GM12878 (cell line): ENCODE measurements at regions not wholly inside any gene's neighbourhood (a gene's known extent, or its start where the extent isn't known, plus 50 kb on each side); places are given as distances from the start of the nearest gene placed in this dataset.

Experiments used
- ATAC-seq: fragments of 200-7000 bp; cut with Tn5 transposase; 3 replicates; pipeline ENCODE4 v1.9.1; 2020; ENCODE audit warnings: mild to moderate bottlenecking, moderate library complexity
- BruUV-seq: library from RNA; stranded (reverse); fragments of 400-500 nt; replicated peaks from 2 replicates; lab custom pipeline; 2021; lab: Mats Ljungman, UMichigan
- CTCF ChIA-PET: fragments of 300-600 bp; sonication (Branson Sonifier 250); formaldehyde crosslinking; extraction: SDS; loops from one replicate; lab custom pipeline; 2021; ENCODE audit warnings: inconsistent platforms; lab: Yijun Ruan, JAX
- POLR2A ChIA-PET: fragments of 350-600 bp; formaldehyde crosslinking; extraction: SDS; loops from one replicate; lab custom pipeline; 2021; ENCODE audit warnings: inconsistent platforms; lab: Charles Lee
- RAD21 ChIA-PET: fragments of 300-600 bp; sonication (Branson Sonifier 250); formaldehyde crosslinking; loops from one replicate; lab custom pipeline; 2023; ENCODE audit warnings: antibody characterized with exemption; ENCODE audit not compliant: unreplicated experiment; lab: Charles Lee
- SMC1A ChIA-PET: fragments of 300-600 bp; sonication (Branson Sonifier 250); formaldehyde crosslinking; loops from one replicate; lab custom pipeline; 2023; ENCODE audit not compliant: unreplicated experiment, uncharacterized antibody; lab: Charles Lee
- DNase-seq: peaks from one replicate; pipeline ENCODE4 v3.0.0-alpha.2; 2011; ENCODE audit warnings: low read depth, low spot score
- FAIRE-seq: peaks from 3 replicates; lab custom pipeline; 2011; peaks lifted over from hg19 to GRCh38; lab: Jason Lieb, UNC
- H2AFZ ChIP-seq: 2 replicates; pipeline ENCODE4 v1.6.0; 2011; ENCODE audit warnings: low read depth, low read length, control low read depth; ENCODE audit not compliant: control insufficient read depth
- H3K27ac ChIP-seq: 2 replicates; pipeline ENCODE4 v1.5.1; 2011; ENCODE audit warnings: control low read depth; ENCODE audit not compliant: control insufficient read depth, insufficient read depth
- H3K27me3 ChIP-seq, 2 experiments: replicated peaks in 1 of 2; 2 replicates each; pipeline versions ENCODE4 v1.6.0 to v1.6.1; 2011; ENCODE audit warnings: low read length in 1 of 2; ENCODE audit not compliant: control insufficient read depth in 2 of 2, insufficient read depth in 2 of 2
- H3K36me3 ChIP-seq, 2 experiments: 2 replicates each; pipeline ENCODE4 v1.5.1; 2011; ENCODE audit warnings: low read length in 1 of 2; ENCODE audit not compliant: control insufficient read depth in 2 of 2, insufficient read depth in 2 of 2
- H3K4me1 ChIP-seq: 2 replicates; pipeline ENCODE4 v1.6.1; 2011; ENCODE audit warnings: mild to moderate bottlenecking, low read length, moderate library complexity, mixed read lengths; ENCODE audit not compliant: control insufficient read depth, insufficient read depth
- H3K4me2 ChIP-seq: 2 replicates; pipeline ENCODE4 v1.6.0; 2011; ENCODE audit warnings: control low read depth; ENCODE audit not compliant: control insufficient read depth, insufficient read depth
- H3K4me3 ChIP-seq: fragments of 200-600 bp; sonication (generic); 2 replicates; pipeline ENCODE4 v1.5.1; 2016
- H3K79me2 ChIP-seq: 2 replicates; pipeline ENCODE4 v1.6.0; 2011; ENCODE audit warnings: low read length; ENCODE audit not compliant: control insufficient read depth, insufficient read depth
- H3K9ac ChIP-seq: 2 replicates; pipeline ENCODE4 v1.8.0; 2011; ENCODE audit warnings: low read length, control low read depth, mixed read lengths; ENCODE audit not compliant: control insufficient read depth, insufficient read depth
- H3K9me3 ChIP-seq: replicated peaks from 3 replicates; pipeline ENCODE4 v1.5.1; 2011; ENCODE audit warnings: mild to moderate bottlenecking, low read length; ENCODE audit not compliant: control insufficient read depth, insufficient read depth
- H4K20me1 ChIP-seq: 2 replicates; pipeline ENCODE4 v1.6.0; 2011; ENCODE audit not compliant: control insufficient read depth, insufficient read depth
- HCFC1 ChIP-seq: fragments of 150-350 bp; IDR thresholded peaks from 2 replicates; pipeline ENCODE4 v1.6.1; 2014; ENCODE audit warnings: low read length
- NBN ChIP-seq: fragments of 450-650 bp; IDR thresholded peaks from 2 replicates; pipeline ENCODE4 v1.6.1; 2016
- SPI1 ChIP-seq: IDR thresholded peaks from 2 replicates; pipeline ENCODE4 v1.6.1; 2011; ENCODE audit warnings: low read depth, mild to moderate bottlenecking, low read length, moderate library complexity, borderline replicate concordance; ENCODE audit not compliant: insufficient read depth
- whole genome bisulfite sequencing: methylation state at CpG from one replicate; pipeline ENCODE4 v1.1.6; 2016; ENCODE audit warnings: low lambda C conversion rate; ENCODE audit not compliant: insufficient replicate concordance, insufficient coverage; ENCODE audit errors: missing lambda C conversion rate; 5-methylcytosine and 5-hydroxymethylcytosine counted together
- in situ Hi-C: fragments of 300-500 bp; cut with MboI; formaldehyde crosslinking; loops from 9 replicates; pipeline ENCODE4 v1.14.3; 2018; ENCODE audit warnings: mixed read lengths
- intact Hi-C: fragments of 100-400 bp; cut with micrococcal nuclease; formaldehyde crosslinking; loops from one replicate; pipeline ENCODE4 v1.14.2; 2022; ENCODE audit not compliant: unreplicated experiment
- TF ChIP-seq, protein P1 (sequence below): fragments of 450-650 bp; IDR thresholded peaks from 2 replicates; pipeline ENCODE4 v1.6.1; 2017; ENCODE audit warnings: low read depth, mild to moderate bottlenecking, moderate library complexity
- TF ChIP-seq, protein P2 (sequence below): IDR thresholded peaks from 2 replicates; pipeline ENCODE4 v1.6.1; 2011; ENCODE audit warnings: mild to moderate bottlenecking, low read depth, low read length, moderate library complexity; ENCODE audit not compliant: insufficient replicate concordance
- TF ChIP-seq, protein P3 (sequence below): fragments of 450-650 bp; IDR thresholded peaks from 2 replicates; pipeline ENCODE4 v1.6.1; 2016; ENCODE audit warnings: mild to moderate bottlenecking
- TF ChIP-seq, protein P4 (sequence below): IDR thresholded peaks from 2 replicates; pipeline ENCODE4 v1.6.1; 2011; ENCODE audit warnings: low read depth, low read length, improper control_type of control experiment, borderline replicate concordance

DNA sequence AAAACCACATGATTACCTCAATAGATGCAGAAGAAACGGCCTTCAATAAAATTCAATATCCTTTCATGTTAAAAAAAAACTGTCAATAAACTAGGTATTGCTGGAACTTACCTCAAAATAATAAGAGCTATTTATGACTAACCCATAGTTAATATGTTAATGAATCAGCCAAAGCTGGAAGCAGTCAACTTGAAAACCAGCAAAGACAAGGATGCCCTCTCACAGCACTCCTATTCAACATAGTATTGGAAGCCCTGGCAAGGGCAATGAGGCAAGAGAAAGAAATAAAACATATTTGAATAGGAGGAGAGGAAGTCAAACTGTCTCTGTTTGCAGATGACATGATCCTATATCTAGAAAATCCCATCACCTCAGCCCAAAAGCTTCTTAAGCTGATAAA is 456.1 kb downstream of the OCA2 start:
- 6% methylated on average over 1 of the region's 1 CpG for WGBS
- CTCF ChIA-PET, result no interaction called here
- RAD21 ChIA-PET, result no interaction called here
- Histone ChIP-seq H3K9ac (no peak overlapping the region), H3K27me3 (no peaks in the 10 kb centered on the region), H3K4me1 (no peaks in the 10 kb centered on the region), H2AFZ (no peak overlapping the region), H3K36me3 (no peaks in the 10 kb centered on the region), H3K9me3 (no peaks in the 10 kb centered on the region; the same call in 2 of the 3 replicates), H3K27ac (no peak overlapping the region), H3K79me2 (no peaks in the 10 kb centered on the region), H3K4me3 (no peak overlapping the region), H4K20me1 (no peaks in the 10 kb centered on the region), H3K4me2 (no peak overlapping the region)
- DNase-seq (no peak), ATAC-seq (no peak), FAIRE-seq (no peak)
- TF ChIP-seq SPI1 (no peak), NBN (no peak), HCFC1 (no peak)
- TF ChIP-seq, protein P1, sequence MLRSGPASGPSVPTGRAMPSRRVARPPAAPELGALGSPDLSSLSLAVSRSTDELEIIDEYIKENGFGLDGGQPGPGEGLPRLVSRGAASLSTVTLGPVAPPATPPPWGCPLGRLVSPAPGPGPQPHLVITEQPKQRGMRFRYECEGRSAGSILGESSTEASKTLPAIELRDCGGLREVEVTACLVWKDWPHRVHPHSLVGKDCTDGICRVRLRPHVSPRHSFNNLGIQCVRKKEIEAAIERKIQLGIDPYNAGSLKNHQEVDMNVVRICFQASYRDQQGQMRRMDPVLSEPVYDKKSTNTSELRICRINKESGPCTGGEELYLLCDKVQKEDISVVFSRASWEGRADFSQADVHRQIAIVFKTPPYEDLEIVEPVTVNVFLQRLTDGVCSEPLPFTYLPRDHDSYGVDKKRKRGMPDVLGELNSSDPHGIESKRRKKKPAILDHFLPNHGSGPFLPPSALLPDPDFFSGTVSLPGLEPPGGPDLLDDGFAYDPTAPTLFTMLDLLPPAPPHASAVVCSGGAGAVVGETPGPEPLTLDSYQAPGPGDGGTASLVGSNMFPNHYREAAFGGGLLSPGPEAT, result no peak
- TF ChIP-seq, protein P2, sequence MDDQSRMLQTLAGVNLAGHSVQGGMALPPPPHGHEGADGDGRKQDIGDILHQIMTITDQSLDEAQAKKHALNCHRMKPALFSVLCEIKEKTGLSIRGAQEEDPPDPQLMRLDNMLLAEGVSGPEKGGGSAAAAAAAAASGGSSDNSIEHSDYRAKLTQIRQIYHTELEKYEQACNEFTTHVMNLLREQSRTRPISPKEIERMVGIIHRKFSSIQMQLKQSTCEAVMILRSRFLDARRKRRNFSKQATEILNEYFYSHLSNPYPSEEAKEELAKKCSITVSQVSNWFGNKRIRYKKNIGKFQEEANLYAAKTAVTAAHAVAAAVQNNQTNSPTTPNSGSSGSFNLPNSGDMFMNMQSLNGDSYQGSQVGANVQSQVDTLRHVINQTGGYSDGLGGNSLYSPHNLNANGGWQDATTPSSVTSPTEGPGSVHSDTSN, result no peak
- TF ChIP-seq, protein P3, sequence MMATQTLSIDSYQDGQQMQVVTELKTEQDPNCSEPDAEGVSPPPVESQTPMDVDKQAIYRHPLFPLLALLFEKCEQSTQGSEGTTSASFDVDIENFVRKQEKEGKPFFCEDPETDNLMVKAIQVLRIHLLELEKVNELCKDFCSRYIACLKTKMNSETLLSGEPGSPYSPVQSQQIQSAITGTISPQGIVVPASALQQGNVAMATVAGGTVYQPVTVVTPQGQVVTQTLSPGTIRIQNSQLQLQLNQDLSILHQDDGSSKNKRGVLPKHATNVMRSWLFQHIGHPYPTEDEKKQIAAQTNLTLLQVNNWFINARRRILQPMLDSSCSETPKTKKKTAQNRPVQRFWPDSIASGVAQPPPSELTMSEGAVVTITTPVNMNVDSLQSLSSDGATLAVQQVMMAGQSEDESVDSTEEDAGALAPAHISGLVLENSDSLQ, result no peak
- TF ChIP-seq, protein P4, sequence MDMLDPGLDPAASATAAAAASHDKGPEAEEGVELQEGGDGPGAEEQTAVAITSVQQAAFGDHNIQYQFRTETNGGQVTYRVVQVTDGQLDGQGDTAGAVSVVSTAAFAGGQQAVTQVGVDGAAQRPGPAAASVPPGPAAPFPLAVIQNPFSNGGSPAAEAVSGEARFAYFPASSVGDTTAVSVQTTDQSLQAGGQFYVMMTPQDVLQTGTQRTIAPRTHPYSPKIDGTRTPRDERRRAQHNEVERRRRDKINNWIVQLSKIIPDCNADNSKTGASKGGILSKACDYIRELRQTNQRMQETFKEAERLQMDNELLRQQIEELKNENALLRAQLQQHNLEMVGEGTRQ, result no peak
- POLR2A ChIA-PET, result no interaction called here
- in situ Hi-C loops, result loop anchor here (5.0 kb wide), 1 partner anchor 49 kb away; no protein-coding TSS in a partner anchor
- SMC1A ChIA-PET, result no interaction called here
- intact Hi-C loops, result no loop called here
- no TSS peak for BruUV-seq
